ENCODE measurements at regions not wholly inside any gene's neighbourhood (a gene's known extent, or its start where the extent isn't known, plus 50 kb on each side); places are given as distances from the start of the nearest gene placed in this dataset.

- Histone ChIP-seq H3K27me3 (no peaks in the 10 kb centered on the region), H3K27ac (no peak overlapping the region), H3K36me3 (no peaks in the 10 kb centered on the region), H3K9me3 (no peaks in the 10 kb centered on the region), H3K4me3 (no peak overlapping the region), H3K4me1 (no peaks in the 10 kb centered on the region)
- DNase-seq (no peak), ATAC-seq (peak; percentile 38)
- intact Hi-C loops (cut with DNase I) = no loop called here
- no peak for TF ChIP-seq CTCF (IDR thresholded peaks at IDR 0.05)
Measured at GRCh38 chr9:79237861-79238260, 333.9 kb upstream of the TLE4 start.

GRCh38 chr9:79240774-79241173 lies 331.0 kb upstream of the TLE4 start:
- Histone ChIP-seq H3K27me3 (no peaks in the 10 kb centered on the region), H3K9me3 (no peaks in the 10 kb centered on the region), H3K4me1 (no peaks in the 10 kb centered on the region), H3K4me3 (no peak overlapping the region), H3K27ac (no peak overlapping the region), H3K36me3 (no peaks in the 10 kb centered on the region)
- intact Hi-C loops (cut with DNase I) = no loop called here
- no peak for DNase-seq
- TF ChIP-seq CTCF (IDR thresholded peaks at IDR 0.05) = no peak
- ATAC-seq = no peak

GRCh38 chr9:79242489-79242888 lies 329.3 kb upstream of the TLE4 start:
- Histone ChIP-seq H3K27me3 (no peaks in the 10 kb centered on the region), H3K9me3 (no peaks in the 10 kb centered on the region), H3K36me3 (no peaks in the 10 kb centered on the region), H3K4me3 (no peak overlapping the region), H3K27ac (no peak overlapping the region), H3K4me1 (no peaks in the 10 kb centered on the region)
- ATAC-seq (no peak), DNase-seq (no peak)
- intact Hi-C loops (cut with DNase I) = no loop called here
- TF ChIP-seq CTCF (IDR thresholded peaks at IDR 0.05) = no peak

- DNase-seq (no peak), ATAC-seq (no peak)
- intact Hi-C loops (cut with DNase I) = no loop called here
- TF ChIP-seq CTCF (IDR thresholded peaks at IDR 0.05) = no peak
- Histone ChIP-seq H3K27ac (no peak overlapping the region), H3K27me3 (no peaks in the 10 kb centered on the region), H3K4me3 (no peak overlapping the region), H3K4me1 (no peaks in the 10 kb centered on the region), H3K36me3 (no peaks in the 10 kb centered on the region), H3K9me3 (no peaks in the 10 kb centered on the region)
Measured at GRCh38 chr9:79246170-79246569, 325.6 kb upstream of the TLE4 start.

GRCh38 chr9:79247021-79247420 lies 324.7 kb upstream of the TLE4 start:
- no peak overlapping the region for H3K27ac ChIP-seq
- ATAC-seq (no peak), DNase-seq (no peak)
- H3K27me3 ChIP-seq = no peaks in the 10 kb centered on the region
- TF ChIP-seq CTCF (IDR thresholded peaks at IDR 0.05) = no peak
- no peaks in the 10 kb centered on the region for H3K4me1 ChIP-seq
- H3K4me3 ChIP-seq = no peak overlapping the region
- no peaks in the 10 kb centered on the region for H3K9me3 ChIP-seq
- intact Hi-C loops (cut with DNase I) = no loop called here
- no peaks in the 10 kb centered on the region for H3K36me3 ChIP-seq

- H3K27me3 ChIP-seq = peaks cover 1% of the 10 kb centered on the region
- intact Hi-C loops (cut with DNase I) = no loop called here
Measured at GRCh38 chr9:79250806-79251205, 321.0 kb upstream of the TLE4 start.

More at GRCh38 chr9:79250806-79251205, 321.0 kb upstream of the TLE4 start:
- Histone ChIP-seq H3K9me3 (no peaks in the 10 kb centered on the region), H3K4me1 (no peaks in the 10 kb centered on the region), H3K27ac (no peak overlapping the region), H3K36me3 (no peaks in the 10 kb centered on the region), H3K4me3 (no peak overlapping the region)
- no peak for TF ChIP-seq CTCF (IDR thresholded peaks at IDR 0.05)
- DNase-seq = no peak
- ATAC-seq = no peak

All from upper lobe of right lung (tissue), 1 donor.